ENCODE measurements at regions not wholly inside any gene's neighbourhood (a gene's known extent, or its start where the extent isn't known, plus 50 kb on each side); places are given as distances from the start of the nearest gene placed in this dataset.

- Histone ChIP-seq H3K36me3 (ENCODE audit: control insufficient read depth in 2 of 2, extremely low read depth in 1 of 2, insufficient read depth in 2 of 2, low read length in 2 of 2) (no peaks in the 10 kb centered on the region), H3K4me1 (ENCODE audit: control insufficient read depth, extremely low read depth, insufficient read depth, low read length) (no peaks in the 10 kb centered on the region), H3K27ac (ENCODE audit: insufficient read depth, low read depth, low read length) (no peak overlapping the region), H3K27me3 (ENCODE audit: control insufficient read depth in 2 of 2, insufficient read depth in 2 of 2, low read length in 2 of 2) (no peaks in the 10 kb centered on the region), H4K20me1 (replicated peaks; ENCODE audit: control insufficient read depth, extremely low read depth, insufficient read depth, low read length) (no peaks in the 10 kb centered on the region), H3K4me3 (replicated peaks in 1 of 3; ENCODE audit: insufficient read depth in 1 of 3, low read depth in 1 of 3, low read length in 3 of 3) (no peak overlapping the region), H2AFZ (ENCODE audit: low read depth, low read length) (no peak overlapping the region), H3K9me3 (replicated peaks; ENCODE audit: control insufficient read depth, insufficient read depth, low read length) (no peaks in the 10 kb centered on the region), H3K79me2 (ENCODE audit: control insufficient read depth, insufficient read depth, low read length) (no peaks in the 10 kb centered on the region), H3K9ac (replicated peaks; ENCODE audit: extremely low read depth, insufficient read depth, low read length) (no peak overlapping the region), H3K4me2 (ENCODE audit: insufficient read depth, low read length) (no peak overlapping the region), H3K9me1 (replicated peaks; ENCODE audit: control insufficient read depth, extremely low read depth, insufficient read depth, low read length) (no peaks in the 10 kb centered on the region)
- TF ChIP-seq JUN (IDR thresholded peaks at IDR 0.05; ENCODE audit: borderline replicate concordance, insufficient read depth, insufficient read length, low read depth) (no peak), MYC (IDR thresholded peaks at IDR 0.05; ENCODE audit: low read depth, low read length) (no peak), EZH2 (IDR thresholded peaks at IDR 0.05; ENCODE audit: borderline replicate concordance, low read depth, low read length, severe bottlenecking) (no peak), POLR2A (IDR thresholded peaks at IDR 0.05; ENCODE audit: low read depth, low read length) (no peak), GATA2 (IDR thresholded peaks at IDR 0.05; ENCODE audit: insufficient read depth, insufficient read length, low read depth, low read length) (no peak), CTCF (IDR thresholded peaks at IDR 0.05; ENCODE audit: extremely low read depth in 1 of 2, insufficient read depth in 1 of 2, low read depth in 1 of 2, low read length in 2 of 2) (no peak), POLR2AphosphoS5 (IDR thresholded peaks at IDR 0.05; ENCODE audit: insufficient read depth, low read depth, low read length) (no peak), FOS (IDR thresholded peaks at IDR 0.05; ENCODE audit: borderline replicate concordance, insufficient read depth, low read length) (no peak), MAX (IDR thresholded peaks at IDR 0.05; ENCODE audit: insufficient read depth, insufficient read length) (no peak)
- DNase-seq (ENCODE audit: low read depth, low spot score) (no peak), FAIRE-seq (no peak)
- BruUV-seq (replicated peaks) = no TSS peak
- POLR2A ChIA-PET = no interaction called here
- CTCF ChIA-PET = no interaction called here
- intact Hi-C loops (cut with micrococcal nuclease) = no loop called here
- dilution Hi-C loops (cut with MboI; ENCODE audit: extremely low pct_ligation_motif_present, low sequenced_read_pairs) = no loop called here
These were observed 672.4 kb upstream of the FLRT2 start for GRCh38 chr14:84857571-84857970.
